ENCODE measurements at regions not wholly inside any gene's neighbourhood (a gene's known extent, or its start where the extent isn't known, plus 50 kb on each side); places are given as distances from the start of the nearest gene placed in this dataset.

GRCh38 chr10:8721650-8722049 lies 667.2 kb downstream of the GATA3 start:
- TF ChIP-seq GATA2 (IDR thresholded peaks at IDR 0.05; ENCODE audit: insufficient read depth, insufficient read length, low read depth, low read length) (no peak), EZH2 (IDR thresholded peaks at IDR 0.05; ENCODE audit: borderline replicate concordance, low read depth, low read length, severe bottlenecking) (no peak), FOS (IDR thresholded peaks at IDR 0.05; ENCODE audit: borderline replicate concordance, insufficient read depth, low read length) (no peak)
- H3K9me3 ChIP-seq (replicated peaks; ENCODE audit: control insufficient read depth, insufficient read depth, low read length), result no peaks in the 10 kb centered on the region
- H3K4me1 ChIP-seq (ENCODE audit: control insufficient read depth, extremely low read depth, insufficient read depth, low read length), result no peaks in the 10 kb centered on the region
- DNase-seq (ENCODE audit: low read depth, low spot score) (no peak), FAIRE-seq (no peak)
- no peaks in the 10 kb centered on the region for H3K27me3 ChIP-seq (ENCODE audit: control insufficient read depth in 2 of 2, insufficient read depth in 2 of 2, low read length in 2 of 2)
- H3K9me1 ChIP-seq (replicated peaks; ENCODE audit: control insufficient read depth, extremely low read depth, insufficient read depth, low read length), result no peaks in the 10 kb centered on the region
- H4K20me1 ChIP-seq (replicated peaks; ENCODE audit: control insufficient read depth, extremely low read depth, insufficient read depth, low read length), result no peaks in the 10 kb centered on the region
- intact Hi-C loops (cut with micrococcal nuclease) (no loop called here), dilution Hi-C loops (cut with MboI; ENCODE audit: extremely low pct_ligation_motif_present, low sequenced_read_pairs) (no loop called here)
- H3K79me2 ChIP-seq (ENCODE audit: control insufficient read depth, insufficient read depth, low read length), result no peaks in the 10 kb centered on the region
- H3K27ac ChIP-seq (ENCODE audit: insufficient read depth, low read depth, low read length), result no peak overlapping the region
- H3K4me2 ChIP-seq (ENCODE audit: insufficient read depth, low read length), result no peak overlapping the region
- ChIA-PET CTCF (no interaction called here), POLR2A (no interaction called here)
- H2AFZ ChIP-seq (ENCODE audit: low read depth, low read length), result no peak overlapping the region
- H3K4me3 ChIP-seq (replicated peaks in 1 of 3; ENCODE audit: insufficient read depth in 1 of 3, low read depth in 1 of 3, low read length in 3 of 3), result no peak overlapping the region
- no peaks in the 10 kb centered on the region for H3K36me3 ChIP-seq (ENCODE audit: control insufficient read depth in 2 of 2, extremely low read depth in 1 of 2, insufficient read depth in 2 of 2, low read length in 2 of 2)
- no TSS peak for BruUV-seq (replicated peaks)
- H3K9ac ChIP-seq (replicated peaks; ENCODE audit: extremely low read depth, insufficient read depth, low read length), result no peak overlapping the region

GRCh38 chr10:8722835-8723234 lies 668.3 kb downstream of the GATA3 start:
- dilution Hi-C loops (cut with MboI; ENCODE audit: extremely low pct_ligation_motif_present, low sequenced_read_pairs), result no loop called here
- FAIRE-seq, result no peak
- intact Hi-C loops (cut with micrococcal nuclease), result no loop called here

More at GRCh38 chr10:8722835-8723234, 668.3 kb downstream of the GATA3 start:
- Histone ChIP-seq H3K4me1 (ENCODE audit: control insufficient read depth, extremely low read depth, insufficient read depth, low read length) (no peaks in the 10 kb centered on the region), H4K20me1 (replicated peaks; ENCODE audit: control insufficient read depth, extremely low read depth, insufficient read depth, low read length) (no peaks in the 10 kb centered on the region), H3K4me3 (replicated peaks in 1 of 3; ENCODE audit: insufficient read depth in 1 of 3, low read depth in 1 of 3, low read length in 3 of 3) (no peak overlapping the region), H3K9me1 (replicated peaks; ENCODE audit: control insufficient read depth, extremely low read depth, insufficient read depth, low read length) (no peaks in the 10 kb centered on the region), H3K9me3 (replicated peaks; ENCODE audit: control insufficient read depth, insufficient read depth, low read length) (no peaks in the 10 kb centered on the region), H3K27ac (ENCODE audit: insufficient read depth, low read depth, low read length) (no peak overlapping the region), H3K9ac (replicated peaks; ENCODE audit: extremely low read depth, insufficient read depth, low read length) (no peak overlapping the region), H2AFZ (ENCODE audit: low read depth, low read length) (no peak overlapping the region), H3K36me3 (ENCODE audit: control insufficient read depth in 2 of 2, extremely low read depth in 1 of 2, insufficient read depth in 2 of 2, low read length in 2 of 2) (no peaks in the 10 kb centered on the region), H3K27me3 (ENCODE audit: control insufficient read depth in 2 of 2, insufficient read depth in 2 of 2, low read length in 2 of 2) (no peaks in the 10 kb centered on the region), H3K4me2 (ENCODE audit: insufficient read depth, low read length) (no peak overlapping the region), H3K79me2 (ENCODE audit: control insufficient read depth, insufficient read depth, low read length) (no peaks in the 10 kb centered on the region)
- CTCF ChIA-PET, result no interaction called here
- DNase-seq (ENCODE audit: low read depth, low spot score), result no peak
- no TSS peak for BruUV-seq (replicated peaks)
- POLR2A ChIA-PET, result no interaction called here
- TF ChIP-seq FOS (IDR thresholded peaks at IDR 0.05; ENCODE audit: borderline replicate concordance, insufficient read depth, low read length), result no peak
- TF ChIP-seq EZH2 (IDR thresholded peaks at IDR 0.05; ENCODE audit: borderline replicate concordance, low read depth, low read length, severe bottlenecking), result no peak
- no peak for TF ChIP-seq POLR2AphosphoS5 (IDR thresholded peaks at IDR 0.05; ENCODE audit: insufficient read depth, low read depth, low read length)
- TF ChIP-seq POLR2A (IDR thresholded peaks at IDR 0.05; ENCODE audit: low read depth, low read length), result no peak
- TF ChIP-seq MYC (IDR thresholded peaks at IDR 0.05; ENCODE audit: low read depth, low read length), result no peak
- TF ChIP-seq JUN (IDR thresholded peaks at IDR 0.05; ENCODE audit: borderline replicate concordance, insufficient read depth, insufficient read length, low read depth), result no peak
- TF ChIP-seq CTCF (IDR thresholded peaks at IDR 0.05; ENCODE audit: extremely low read depth in 1 of 2, insufficient read depth in 1 of 2, low read depth in 1 of 2, low read length in 2 of 2), result no peak
- TF ChIP-seq GATA2 (IDR thresholded peaks at IDR 0.05; ENCODE audit: insufficient read depth, insufficient read length, low read depth, low read length), result no peak
- no peak for TF ChIP-seq MAX (IDR thresholded peaks at IDR 0.05; ENCODE audit: insufficient read depth, insufficient read length)

Measured in endothelial cell of umbilical vein (primary cell).